ENCODE measurements at regions not wholly inside any gene's neighbourhood (a gene's known extent, or its start where the extent isn't known, plus 50 kb on each side); places are given as distances from the start of the nearest gene placed in this dataset.
"Not testable (repeated sequence)": the region's sequence is repeated elsewhere in the genome, so short reads cannot be mapped to it uniquely, and the experiment has no call there.

DNA sequence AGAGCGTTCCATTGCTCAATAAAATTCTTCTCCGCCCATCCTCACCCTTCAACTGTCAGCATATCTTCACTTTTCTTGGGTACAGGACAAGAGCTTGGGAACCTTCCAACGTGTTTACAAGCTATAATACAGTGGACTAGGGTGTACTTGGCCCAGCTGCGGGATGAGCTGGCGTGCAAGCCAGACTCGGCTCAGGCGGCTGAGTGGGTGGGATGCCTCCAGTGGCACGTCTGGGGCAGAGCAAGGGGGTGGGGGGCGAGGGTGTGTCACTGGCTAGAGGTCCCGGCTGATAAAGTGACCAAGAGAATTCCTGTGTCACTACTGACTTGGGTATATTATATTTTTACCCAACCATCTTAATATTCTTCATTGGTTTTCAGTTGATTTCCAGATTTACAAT is 179.7 kb downstream of the EVA1A start:
- no peak for FAIRE-seq

DNA sequence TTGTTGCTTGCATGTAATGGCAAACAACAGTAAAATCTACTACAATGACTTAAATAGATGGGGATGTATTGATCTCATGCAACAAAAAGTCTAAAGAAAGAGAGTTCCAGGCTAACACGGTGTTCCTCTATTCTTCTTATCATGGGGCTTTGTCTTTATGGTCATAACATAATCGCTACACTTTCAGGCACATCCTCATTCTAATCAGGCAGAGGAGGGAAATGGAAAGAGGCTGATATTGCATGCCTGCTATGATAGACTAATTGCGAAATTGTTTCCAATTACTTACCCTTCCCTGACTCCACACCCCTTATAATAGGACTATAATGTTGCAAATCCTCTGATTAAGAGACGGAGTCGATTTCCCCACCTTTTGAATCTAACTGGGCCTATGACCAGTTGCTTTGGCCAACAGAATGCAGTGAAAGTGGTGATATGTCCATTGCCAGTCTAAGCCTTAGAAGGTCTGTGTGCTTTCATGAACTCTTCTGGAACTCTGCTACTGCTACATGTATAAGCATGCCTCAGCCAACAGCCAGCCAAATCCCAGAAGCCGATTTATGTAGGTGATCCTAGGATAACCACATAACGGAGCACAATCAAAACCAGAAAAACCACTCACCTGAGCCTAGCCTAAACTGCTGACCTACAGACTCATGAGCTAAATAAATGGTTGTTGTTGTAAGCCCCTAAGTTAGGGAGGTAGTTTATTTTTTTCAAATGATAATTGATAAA is 180.3 kb upstream of the TACR1 start:
- FAIRE-seq = no peak

DNA sequence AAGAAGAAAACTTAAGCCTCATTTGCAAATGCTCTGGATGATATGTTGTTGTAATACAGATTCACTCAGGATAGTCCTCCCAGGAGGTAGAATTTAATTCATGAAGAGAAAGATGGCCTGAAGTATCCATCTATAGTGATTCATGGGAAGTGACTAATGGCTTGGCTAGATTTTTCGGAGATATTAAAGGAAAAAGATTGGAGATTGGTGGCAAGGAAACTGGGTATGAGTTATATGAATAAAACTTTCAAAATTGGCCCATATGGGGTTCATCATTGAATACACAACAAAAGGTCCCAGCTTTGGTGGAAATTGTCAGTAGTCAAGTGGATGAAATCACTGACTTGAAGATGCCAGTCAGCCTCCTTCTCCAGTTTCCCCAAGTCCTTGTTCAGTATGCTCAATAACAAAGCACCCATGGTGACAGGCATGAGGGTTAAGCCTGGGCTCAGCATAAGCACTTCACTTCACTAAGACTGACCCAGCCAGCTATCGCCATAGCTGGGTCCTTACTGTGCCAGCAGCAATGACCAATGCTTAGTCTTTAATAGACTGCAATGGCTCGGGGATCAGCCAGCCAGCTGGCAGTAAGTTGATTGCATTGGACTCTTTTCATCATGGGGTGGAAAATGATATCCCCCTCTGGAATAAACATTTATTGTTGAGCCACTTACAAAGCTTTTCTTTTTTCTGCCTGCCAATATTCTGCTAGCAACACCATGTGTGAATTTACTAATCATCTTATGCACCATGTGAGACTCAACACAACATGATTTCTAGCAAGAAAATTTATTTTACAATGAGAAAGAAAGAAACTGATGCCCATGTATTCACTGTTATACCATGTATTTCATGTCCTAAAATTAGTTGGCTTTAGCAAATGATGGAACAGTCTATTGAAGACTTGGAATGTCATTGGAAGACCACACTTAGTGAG is 176.6 kb upstream of the TACR1 start:
- FAIRE-seq = no peak

DNA sequence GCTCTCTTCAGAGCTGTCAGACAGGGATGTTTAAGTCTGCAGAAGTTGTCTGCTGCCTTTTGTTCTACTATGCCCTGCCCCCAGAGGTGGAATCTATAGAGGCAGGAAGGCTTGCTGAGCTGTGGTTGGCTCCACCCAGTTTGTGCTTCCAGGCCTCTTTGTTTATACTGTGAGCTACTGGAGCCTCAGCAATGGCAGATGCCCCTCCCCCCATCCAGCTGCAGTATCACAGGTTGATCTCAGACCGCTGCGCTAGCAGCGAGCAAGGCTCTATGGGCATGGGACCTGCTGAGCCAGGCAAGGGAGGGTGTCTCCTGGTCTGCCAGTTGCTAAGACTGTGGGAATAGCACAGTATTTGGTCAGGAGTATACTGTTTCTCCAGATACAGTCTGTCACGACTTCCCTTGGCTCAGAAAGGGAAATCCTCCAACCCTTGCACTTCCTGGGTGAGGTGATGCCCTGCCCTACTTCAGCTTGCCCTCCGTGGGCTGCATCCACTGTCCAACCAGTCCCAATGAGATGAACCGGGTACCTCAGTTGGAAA is 175.2 kb upstream of the TACR1 start:
- not testable (repeated sequence) for FAIRE-seq

DNA sequence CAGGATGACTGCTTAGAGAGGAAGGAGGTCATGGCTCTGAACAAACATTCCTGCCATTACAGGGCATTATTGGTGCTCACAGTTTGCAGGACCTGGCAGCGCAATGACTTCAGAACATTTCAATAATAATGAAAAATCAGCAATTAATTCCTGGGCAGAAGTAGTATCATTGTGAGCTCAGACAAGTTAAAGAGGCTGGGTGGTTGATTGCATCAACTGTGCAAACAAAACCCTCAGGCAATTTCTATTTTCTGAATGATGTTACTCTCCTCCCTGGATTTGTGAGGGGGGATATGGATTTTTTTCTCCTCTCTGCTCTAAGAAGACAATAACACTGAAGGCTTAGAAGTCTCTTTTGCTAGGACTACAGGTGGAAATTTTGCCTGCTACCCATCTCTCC is 168.1 kb upstream of the TACR1 start:
- FAIRE-seq = no peak

DNA sequence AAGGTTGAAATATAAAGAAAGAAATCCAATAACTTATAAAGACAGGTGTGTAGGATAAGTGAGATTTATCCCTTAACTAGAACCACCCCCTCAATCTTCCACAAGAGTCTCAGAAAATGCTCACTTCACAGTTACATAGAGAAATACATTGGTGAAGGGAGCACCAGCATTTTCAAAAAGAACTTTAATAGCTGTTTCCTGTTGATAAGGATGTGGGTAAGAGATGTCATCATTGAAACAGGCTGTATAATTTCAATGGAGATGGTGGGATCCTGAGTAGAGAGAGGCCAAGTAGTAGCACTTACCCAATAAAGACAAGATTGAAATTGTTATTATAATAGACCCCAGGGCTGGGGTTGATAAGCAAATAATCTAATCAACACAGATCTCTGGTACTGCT is 162.2 kb upstream of the TACR1 start:
- no peak for FAIRE-seq

DNA sequence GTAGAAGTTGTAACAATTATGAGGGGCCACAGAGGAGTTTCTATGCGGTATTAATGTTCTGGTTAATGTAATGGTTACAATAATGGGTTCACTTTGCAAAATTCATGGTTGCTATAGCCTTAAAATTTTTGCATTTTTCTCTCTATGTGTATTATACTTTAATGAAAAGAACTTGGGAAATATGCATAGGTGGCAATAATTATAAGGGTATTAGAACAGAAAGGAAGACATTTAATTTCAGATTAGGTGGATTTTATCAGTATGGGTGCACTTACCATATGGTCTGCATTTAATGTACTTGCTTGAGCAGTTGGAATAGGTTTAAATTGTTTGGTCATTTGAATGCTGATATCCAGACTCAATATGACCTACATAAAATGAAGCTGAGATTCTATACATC is 161.6 kb upstream of the TACR1 start:
- no peak for FAIRE-seq

DNA sequence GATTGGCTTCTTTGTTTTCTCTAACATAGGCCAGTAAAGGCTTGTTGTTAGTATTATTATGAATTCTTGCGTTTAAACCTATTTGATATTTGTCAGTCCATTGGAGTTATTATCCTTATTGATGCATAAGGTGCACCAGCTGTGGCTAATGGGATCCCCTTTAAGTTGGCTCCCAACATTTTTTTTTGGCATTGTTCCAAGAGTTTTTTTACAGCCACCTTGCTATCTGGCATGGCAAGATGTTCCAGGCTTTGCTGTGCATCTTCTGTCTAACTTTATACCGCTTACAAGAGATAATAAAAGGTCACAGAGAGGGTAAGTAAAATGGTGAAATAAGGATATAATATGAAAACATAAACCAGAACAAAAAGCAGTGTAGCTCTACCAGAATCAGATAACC is 157.5 kb upstream of the TACR1 start:
- no peak for FAIRE-seq

DNA sequence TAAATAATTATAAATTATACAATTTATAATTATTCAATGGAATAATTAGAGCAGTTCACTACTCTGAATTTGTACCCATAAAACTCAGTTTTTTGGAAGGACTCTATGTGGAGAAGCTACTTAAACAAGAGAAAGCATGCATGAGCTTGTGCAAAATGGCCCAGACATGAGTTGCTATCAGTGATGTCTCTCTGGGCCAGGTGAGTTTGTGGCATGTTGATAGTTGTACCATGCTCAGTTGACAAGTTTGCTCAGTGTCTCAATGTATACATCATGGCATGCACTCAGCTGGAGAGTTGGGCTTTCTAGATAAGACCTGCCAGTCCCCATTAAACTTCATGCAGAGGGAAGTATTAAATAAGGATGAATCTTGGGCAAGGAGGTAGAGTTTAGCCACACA is 153.8 kb upstream of the TACR1 start:
- no peak for FAIRE-seq

DNA sequence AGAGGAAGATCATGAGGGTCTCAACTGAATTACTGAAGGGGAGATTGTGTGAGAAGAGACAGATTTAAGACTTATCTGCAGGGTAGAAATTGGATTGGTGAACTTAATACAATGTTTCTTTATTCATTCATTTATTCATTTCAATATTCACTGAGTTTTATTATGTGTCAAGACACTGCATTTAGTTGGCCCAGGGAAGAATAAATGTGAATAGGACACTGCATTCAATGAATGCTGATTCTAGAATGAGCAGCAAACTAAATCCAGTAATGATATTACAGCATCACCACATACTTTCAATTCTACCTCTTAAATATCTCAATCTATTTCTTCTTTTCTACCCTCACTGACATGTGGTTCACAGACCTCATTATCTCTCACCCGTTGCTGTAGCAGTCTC is 149.0 kb upstream of the TACR1 start:
- no peak for FAIRE-seq

DNA sequence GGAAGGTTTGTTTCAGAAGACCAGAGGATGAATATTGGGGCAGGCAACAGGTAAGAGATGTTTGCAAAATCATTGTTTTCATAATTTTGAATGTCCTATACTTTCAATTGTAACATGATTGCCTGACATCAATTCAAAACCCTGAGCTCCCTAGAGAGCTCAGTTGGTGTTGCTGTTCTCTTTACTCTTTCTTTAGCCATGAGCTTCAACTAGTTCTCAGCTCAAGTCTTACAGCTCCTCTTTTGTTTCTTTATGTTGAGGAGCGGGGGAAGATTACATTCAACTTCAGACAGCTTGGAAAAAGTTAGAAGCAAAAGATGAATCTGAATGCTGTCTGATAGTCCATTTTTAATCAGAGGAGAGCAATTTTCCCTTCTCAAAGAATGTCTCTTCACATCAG is 144.8 kb upstream of the TACR1 start:
- no peak for FAIRE-seq

DNA sequence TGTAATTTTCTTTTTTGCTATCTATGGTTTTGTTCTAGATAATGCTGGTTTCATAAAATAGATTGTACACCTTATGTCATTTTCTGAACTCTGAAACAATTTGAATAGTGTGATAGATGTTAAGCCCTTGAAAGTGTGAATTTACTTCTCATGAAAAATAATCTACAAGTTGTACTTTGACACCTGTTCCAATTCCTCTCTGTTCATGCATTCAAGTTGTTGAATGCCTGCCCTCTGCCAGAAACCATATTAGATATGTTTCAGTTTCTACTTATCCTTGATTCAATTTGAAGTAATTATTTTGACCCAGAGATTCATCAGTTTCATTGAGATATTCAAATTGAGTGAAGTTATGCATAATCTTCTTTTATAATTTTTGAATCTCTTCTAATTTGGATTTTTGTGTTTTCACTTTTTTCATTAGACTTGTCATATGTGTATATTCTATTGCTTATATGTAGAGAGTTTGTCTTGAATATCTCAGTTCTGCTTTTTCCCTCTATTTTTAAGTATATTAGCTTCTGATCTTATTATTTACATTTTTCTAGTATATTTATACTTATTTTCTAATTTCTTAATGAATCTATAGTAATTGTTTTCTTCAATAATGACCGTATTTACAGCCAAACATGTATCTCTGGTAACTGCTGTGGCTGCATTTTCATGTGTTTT is 143.3 kb upstream of the TACR1 start:
- no peak for FAIRE-seq

DNA sequence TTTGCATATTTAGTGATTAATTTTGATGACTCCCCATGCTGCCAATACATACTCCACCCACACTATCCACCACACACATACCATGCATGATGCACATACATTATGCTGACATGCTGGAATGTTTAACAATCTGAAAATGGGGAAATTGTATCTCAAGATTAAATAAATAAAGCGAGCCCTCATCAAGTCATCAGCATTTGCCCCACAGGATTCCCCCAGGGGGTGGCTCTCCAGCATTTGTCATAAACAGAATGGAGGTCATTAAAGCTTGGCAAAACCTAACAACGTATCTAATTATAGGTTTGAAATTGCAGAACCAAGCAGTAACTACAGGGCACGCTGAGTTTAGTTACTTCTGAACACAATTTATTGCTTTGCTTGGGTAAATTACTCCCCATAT is 141.2 kb upstream of the TACR1 start:
- no peak for FAIRE-seq

DNA sequence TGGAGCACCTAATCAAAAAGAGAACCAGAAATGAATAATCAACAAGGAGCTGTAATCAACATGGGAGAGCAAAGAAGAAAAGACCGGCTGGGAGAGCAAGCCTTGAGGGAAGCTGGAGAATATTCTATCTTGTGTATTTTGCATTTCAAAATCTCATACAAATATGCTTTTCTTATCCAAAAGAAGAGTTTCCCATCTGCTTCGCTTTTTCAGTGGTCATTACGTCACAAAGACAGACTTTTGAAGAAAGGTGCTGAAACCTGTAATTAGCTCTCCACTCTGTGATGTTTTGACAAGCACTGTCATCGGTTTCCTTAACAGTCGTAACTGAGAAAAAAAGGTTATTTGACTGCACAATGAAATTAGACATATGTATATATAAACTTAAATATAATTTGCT is 139.1 kb upstream of the TACR1 start:
- FAIRE-seq = no peak

DNA sequence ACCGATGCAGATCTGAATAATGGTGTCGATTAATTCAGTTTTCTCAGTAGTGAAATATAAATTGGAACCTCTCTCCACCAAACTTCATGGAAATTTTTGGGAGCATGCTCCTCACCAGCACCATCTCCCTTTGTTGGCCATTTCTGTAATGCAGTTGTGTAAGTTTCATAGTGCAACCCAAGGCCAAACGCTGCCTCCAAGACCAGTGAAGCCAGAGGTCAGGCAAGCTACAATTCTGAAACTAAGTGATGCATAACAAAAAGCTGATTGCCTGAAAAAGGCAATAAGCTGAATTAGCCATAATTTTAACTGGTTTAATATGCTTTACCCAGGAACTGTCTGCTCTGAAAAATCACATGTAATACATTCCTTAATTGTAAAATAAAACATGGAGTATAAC is 138.3 kb upstream of the TACR1 start:
- no peak for FAIRE-seq

DNA sequence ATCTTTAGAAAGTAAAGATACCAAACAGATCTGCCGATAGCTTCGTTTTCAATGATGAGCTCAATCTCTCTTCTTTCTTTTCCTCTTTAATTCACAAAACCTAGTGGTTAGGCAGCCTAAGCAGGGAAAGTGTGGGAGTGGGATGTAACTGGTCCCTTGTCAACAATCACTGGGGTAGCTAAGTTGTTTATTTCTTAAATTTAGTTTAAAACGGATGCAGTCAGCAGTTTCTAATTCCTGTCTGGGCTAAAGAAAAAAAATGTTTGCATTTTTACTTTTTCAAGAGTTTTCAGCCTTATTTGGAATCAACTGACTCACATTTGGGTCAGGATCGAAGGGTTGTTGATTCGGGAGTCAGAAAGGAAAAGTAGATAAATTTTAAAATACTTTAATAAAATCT is 137.7 kb upstream of the TACR1 start:
- no peak for FAIRE-seq

DNA sequence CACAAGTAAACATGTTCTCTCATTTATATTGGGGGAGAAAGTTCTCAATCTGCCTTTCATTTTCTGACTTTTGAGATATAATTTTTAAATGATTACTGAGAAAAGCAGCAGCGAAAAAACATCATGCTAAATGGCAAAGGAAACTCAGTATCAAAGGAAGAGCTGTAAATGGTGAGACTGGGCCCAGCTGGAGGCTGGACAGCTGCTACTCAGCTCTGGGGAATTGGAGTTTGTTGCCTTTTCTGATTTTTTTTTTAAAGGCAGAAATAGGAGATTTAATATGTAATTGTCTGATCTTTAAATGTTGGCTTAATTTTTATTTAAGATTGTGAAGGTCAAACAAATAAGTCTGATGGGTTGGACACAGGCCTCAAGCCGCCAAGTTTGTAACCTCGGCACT is 137.1 kb upstream of the TACR1 start:
- FAIRE-seq = no peak

DNA sequence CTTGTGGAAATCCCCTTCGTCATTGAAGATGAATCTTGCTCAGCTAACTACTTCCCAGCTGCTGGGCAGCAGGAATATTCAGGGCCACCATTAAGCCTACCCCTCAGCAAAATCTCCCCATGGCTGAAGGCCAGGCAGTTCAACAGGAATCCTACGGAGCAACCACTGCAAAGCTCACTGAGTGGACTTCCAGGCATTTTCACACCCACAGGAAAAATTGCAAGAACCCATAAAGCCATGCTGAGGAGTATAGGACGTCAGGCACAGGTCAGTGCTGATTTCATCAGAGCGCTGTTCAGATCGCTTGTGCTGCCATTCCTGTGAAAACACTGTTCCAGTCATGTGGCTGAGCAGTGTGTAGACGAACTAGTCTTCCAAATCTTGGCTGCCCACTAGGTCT is 134.8 kb upstream of the TACR1 start:
- no peak for FAIRE-seq

DNA sequence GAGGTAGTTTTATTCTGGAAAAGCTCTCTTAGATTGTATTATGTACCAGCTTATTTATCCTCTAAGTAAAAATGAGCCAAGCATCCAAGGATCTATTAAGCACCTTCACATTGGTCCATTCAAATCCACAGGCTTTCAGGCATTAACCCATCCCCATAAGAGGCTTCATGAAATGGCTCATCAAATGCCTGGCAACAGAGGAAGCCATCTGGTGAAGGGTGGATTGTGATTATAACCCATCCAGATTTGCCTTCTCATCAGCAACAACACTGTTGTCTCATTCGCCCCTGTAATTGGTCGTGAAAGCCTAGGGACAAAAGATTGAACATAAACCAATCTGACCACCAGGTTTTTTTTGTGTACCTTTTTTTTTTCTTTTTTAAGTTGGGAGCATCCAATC is 134.3 kb upstream of the TACR1 start:
- no peak for FAIRE-seq

DNA sequence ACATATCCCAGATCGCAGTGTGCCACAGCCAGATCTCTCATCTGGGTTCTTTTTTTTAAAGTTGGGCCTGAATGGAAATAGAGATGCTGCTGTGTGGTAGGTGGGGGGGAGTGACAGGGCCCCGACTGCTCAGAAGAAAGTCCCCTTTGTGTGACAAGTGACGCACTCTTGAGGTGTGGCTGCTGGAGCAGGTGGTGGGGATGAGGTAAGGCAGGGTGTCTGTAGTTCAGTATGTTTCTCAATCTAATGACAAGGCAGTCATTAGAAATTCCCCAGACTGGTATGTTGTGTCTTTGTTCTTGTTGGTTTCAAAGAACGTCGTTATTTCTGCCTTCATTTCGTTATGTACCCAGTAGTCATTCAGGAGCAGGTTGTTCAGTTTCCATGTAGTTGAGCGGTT is 128.8 kb upstream of the TACR1 start:
- no peak for FAIRE-seq

DNA sequence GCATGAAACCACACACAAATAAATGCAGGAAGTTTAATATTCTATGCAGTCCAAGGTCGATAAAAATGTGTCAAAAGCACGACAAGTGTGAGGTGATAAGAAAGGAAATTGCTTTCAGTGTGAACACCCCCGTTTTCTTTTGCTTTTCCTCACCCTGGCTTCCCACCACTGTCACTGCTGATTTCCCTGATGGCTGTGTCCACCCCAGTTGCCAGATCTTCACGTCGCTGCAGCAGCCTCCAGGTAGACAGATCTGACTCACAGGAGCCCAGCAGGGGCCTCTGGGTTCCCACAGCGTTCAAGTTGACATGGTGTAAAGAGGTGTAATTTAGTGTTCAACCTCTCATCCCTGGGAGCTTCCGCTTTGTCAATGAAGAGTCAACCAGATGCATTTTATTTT is 128.0 kb upstream of the TACR1 start:
- no peak for FAIRE-seq

DNA sequence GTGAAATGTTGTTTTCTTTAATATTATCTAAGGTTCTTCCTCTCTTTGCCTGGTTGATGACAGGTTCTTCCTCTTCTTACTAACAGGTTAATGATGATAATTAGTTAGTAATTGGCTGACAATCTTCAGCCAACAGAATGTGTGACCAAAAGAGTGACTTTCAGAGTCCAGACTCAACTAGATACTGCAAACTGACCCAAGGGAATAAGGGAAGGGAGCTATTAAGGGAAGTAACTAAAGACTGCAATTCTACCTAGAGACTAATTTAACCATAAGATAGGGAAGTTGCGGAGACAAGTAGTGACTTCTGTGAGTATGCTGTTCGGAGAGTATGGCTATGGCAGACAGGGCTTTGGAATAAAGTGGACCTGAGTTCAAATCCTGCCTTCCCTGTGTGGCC is 127.3 kb upstream of the TACR1 start:
- no peak for FAIRE-seq

DNA sequence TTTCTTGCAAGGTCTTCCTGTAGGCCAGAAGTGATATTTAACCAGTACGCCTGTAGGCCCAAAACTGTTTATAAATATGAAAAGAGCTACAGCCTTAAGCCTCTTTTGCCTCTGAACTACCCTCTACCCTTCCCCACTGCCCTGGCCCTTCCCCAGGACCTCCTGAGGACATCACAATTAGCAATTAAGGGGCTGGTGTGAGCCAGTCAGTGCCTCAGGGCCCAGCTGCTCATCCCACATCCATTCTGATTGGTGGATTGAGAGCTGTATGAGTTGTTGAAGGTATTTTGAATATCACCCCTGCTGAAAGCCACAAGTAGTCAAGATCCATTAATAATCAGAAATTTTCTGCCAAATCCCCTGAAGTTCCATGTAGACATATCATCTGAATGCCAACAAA is 126.3 kb upstream of the TACR1 start:
- no peak for FAIRE-seq
